Brain pericyte (primary cell): ENCODE measurements at regions not wholly inside any gene's neighbourhood (a gene's known extent, or its start where the extent isn't known, plus 50 kb on each side); places are given as distances from the start of the nearest gene placed in this dataset.
"Not testable (repeated sequence)": the region's sequence is repeated elsewhere in the genome, so short reads cannot be mapped to it uniquely, and the experiment has no call there.

Experiments
- DNase-seq: peaks from one replicate; pipeline ENCODE4 v3.0.0-alpha.2; 2012; ENCODE audit warnings: low read depth, low spot score

GRCh38 chr18:78782951-78783563 lies 196.6 kb upstream of the SALL3 start:
- DNase-seq: no peak

GRCh38 chr18:78783564-78783960 lies 196.1 kb upstream of the SALL3 start:
- DNase-seq: no peak

DNA sequence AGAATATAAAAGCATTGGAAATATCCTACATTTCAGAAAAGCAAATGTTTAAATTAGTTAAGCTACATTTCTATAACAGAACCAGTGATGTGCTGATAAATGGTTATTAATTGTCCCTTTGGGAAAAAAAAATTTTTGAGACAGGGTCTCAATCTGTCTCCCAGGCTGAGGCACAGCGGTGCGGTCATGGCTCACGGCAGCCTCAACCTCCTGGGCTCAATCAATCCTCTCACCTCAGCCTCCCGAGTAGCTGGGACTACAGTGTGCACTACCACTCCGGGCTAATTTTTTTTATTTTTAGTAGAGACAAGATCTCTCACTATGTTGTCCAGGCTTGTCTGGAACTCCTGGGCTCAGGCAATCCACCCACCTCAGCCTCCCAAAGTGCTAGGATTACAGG lies 194.8 kb upstream of the SALL3 start:
- no peak for DNase-seq

DNA sequence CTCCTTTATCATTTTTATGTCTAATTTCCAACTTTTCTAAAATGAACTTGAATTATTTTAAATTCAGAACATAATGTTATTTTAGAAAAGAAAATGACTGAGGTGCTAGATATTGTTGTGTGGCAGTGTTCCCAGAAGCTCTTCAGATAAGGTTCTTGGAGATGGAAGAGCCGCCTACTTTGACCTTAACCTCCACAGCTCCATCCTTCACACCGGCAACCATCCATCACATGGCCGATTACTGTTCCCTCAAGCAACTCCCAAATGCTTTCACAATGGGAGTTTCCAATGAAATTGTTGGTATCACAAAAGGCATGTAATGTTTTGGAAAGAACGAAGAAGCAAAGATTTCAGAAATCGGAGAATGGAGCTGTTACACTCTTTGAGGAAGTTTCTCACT lies 193.9 kb upstream of the SALL3 start:
- no peak for DNase-seq

- DNase-seq: no peak
Measured at GRCh38 chr18:78786776-78787175, 192.8 kb upstream of the SALL3 start.

- no peak for DNase-seq
Measured at GRCh38 chr18:78787751-78788150, 191.9 kb upstream of the SALL3 start.

DNA sequence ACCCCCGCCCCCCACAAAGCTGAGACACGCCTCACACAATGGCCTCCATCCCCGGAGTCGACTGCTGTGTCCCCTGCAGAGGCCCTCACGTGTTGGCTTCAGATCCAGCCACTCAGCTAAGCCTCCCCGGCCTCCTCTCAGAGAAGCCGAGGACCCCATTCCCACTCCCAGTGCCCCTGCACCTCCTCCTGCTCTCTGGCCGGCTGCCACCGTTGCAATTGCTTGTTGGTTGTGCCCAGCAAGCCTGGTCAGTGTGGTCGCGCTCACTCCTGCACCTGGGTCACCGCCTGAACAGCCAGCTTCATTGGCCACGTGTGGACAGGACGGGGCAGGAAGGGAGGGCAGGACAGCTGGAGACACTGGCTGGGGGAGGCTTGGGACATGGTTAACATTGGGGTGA lies 191.5 kb upstream of the SALL3 start:
- DNase-seq: no peak

GRCh38 chr18:78789850-78790249 lies 189.8 kb upstream of the SALL3 start:
- DNase-seq: no peak

GRCh38 chr18:78790511-78790910 lies 189.1 kb upstream of the SALL3 start:
- no peak for DNase-seq

GRCh38 chr18:78790960-78791359 lies 188.7 kb upstream of the SALL3 start:
- DNase-seq: no peak

GRCh38 chr18:78792094-78792493 lies 187.5 kb upstream of the SALL3 start:
- no peak for DNase-seq

DNA sequence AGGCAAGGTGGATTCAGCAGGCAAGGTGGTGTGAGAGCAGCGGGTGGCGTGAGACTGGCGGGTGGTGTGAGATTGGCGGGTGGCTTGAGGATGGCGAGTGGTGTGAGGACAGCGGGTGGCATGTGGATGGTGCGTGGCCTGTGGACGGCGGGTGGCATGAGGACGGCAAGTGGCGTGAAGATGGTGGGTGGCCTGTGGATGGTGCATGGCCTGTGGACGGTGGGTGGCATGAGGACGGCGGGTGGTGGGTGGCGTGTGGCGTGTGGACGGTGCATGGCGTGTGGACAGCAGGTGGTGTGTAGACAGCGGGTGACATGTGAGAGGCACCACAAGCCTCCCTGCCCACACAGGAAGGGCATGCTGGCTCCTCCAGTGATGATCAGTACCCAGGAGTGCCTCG lies 186.9 kb upstream of the SALL3 start:
- no peak for DNase-seq

DNA sequence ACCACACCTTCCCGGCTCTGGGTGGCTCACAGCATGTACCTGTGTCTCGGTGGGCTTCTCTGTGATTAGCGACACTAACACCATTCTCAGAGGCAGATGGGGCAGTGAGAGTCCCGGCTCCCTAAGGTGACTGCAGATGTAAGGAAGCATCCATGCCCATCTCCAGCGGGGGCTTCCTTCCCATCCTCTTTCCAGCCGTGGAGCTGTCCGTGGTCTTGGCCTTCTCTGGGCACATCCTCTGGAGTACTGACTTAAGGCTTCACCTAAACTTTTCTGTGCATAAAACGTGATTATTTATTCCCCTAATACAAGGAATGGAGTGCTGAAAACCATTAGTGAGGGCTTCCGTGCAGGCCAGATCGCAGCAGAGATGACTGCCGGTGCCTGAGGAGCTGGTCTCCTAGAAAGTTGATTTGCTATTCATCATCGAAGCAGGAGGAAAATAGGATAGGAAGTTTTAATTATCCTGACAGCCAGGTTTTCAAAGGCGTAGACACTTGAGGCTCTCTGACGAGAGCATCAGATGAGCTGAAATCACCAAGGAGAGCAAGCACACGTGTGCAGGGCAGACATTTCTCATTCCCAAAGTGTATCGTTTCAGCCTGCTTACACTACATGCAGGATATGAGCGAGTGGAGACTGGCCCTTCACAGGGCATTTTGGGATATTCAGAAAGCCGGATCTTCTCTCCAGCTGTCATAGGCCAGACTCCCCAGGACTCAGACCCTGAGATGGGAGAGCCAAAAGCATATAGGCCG lies 186.1 kb upstream of the SALL3 start:
- DNase-seq: no peak

GRCh38 chr18:78794071-78794430 lies 185.6 kb upstream of the SALL3 start:
- no peak for DNase-seq

- DNase-seq: no peak
Measured at GRCh38 chr18:78796693-78797455, 182.7 kb upstream of the SALL3 start.

DNA sequence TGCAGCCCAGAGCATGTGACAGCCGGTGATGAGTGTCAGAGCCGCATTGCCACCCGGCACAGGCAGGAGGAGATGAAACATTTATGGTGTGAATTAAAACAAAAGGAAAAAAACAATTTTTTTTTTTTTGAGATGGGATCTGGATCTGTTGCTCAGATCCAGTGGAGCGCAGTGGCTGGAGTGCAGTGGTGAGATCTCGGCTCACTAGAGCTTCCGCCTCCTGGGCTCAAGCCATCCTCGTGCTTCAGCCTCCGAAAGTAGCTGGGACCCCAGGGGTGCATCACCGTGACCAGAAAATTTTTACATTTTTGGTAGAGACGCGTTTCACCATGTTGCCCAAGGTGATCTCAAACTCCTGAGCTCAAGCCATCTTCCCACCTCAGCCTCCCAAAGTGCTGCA lies 182.1 kb upstream of the SALL3 start:
- DNase-seq: no peak

GRCh38 chr18:78798402-78799175 lies 181.0 kb upstream of the SALL3 start:
- DNase-seq: no peak

DNA sequence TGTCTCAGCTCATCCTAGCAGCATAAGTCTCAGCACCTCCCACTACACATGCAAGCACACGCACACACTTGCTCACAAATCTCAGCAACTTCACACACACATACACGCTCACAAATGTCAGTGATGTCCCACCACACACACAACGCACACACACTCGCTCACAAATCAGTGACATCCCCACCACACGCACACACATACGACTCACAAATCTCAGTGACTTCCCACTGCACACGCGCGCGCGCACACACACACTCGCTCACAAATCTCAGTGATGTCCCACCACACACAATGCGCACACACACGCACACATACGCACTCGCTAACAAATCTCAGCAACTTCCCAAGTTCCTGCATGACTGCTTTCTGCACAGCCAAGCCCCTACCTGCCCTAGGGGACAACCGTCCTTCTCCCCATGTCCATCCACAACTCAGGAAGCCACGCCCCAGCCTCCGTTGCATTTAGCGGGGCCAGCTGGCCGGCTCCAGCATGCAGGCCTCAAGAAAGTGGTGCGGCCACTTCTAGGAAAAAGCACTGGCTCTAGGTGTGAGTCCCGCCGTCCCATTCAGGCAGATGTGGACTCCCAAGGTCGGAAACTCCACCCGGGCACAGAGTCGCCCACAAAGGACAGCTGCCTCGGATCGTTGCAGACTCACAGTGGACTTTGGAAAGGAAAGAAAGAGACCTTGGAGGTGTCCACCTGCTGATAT lies 180.1 kb upstream of the SALL3 start:
- no peak for DNase-seq

GRCh38 chr18:78800102-78800851 lies 179.3 kb upstream of the SALL3 start:
- not testable (repeated sequence) for DNase-seq

GRCh38 chr18:78801011-78801410 lies 178.6 kb upstream of the SALL3 start:
- no peak for DNase-seq

GRCh38 chr18:78803104-78803503 lies 176.5 kb upstream of the SALL3 start:
- no peak for DNase-seq
